GM18505 (cell line): ENCODE measurements at regions not wholly inside any gene's neighbourhood (a gene's known extent, or its start where the extent isn't known, plus 50 kb on each side); places are given as distances from the start of the nearest gene placed in this dataset.

Experiments
- ATAC-seq: cut with Tn5 transposase; IDR thresholded peaks from one replicate; pipeline ENCODE4 v1.9.1; 2021; ENCODE audit not compliant: unreplicated experiment
- POLR2A ChIP-seq: IDR thresholded peaks from 4 replicates; pipeline ENCODE4 v1.6.1; 2011; ENCODE audit warnings: borderline replicate concordance; ENCODE audit not compliant: insufficient read depth, insufficient read length; ENCODE audit errors: extremely low read depth

DNA sequence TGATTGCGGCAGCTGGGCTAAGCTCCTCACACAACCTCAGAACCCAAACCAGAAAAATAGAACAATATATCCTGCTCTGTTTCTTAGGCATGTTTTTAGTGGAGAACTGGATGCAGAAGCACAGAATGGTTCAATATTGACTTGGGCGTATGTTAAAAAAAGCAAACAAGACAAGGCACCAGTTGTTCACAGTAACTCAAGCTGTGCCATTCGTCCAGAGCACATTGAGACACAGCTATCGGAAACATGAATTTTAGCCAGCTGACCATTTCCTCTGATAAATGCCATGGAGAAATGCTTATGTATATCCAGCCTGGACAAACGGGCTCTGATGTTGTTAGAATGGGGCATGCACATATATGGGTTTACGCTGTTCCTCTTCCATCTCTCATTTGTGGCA is 129.2 kb upstream of the PDZRN3 start:
- ATAC-seq: no peak
- TF ChIP-seq POLR2A: no peak

GRCh38 chr3:73752338-73752737 is 127.6 kb upstream of the PDZRN3 start:
- TF ChIP-seq POLR2A: no peak
- no peak for ATAC-seq

DNA sequence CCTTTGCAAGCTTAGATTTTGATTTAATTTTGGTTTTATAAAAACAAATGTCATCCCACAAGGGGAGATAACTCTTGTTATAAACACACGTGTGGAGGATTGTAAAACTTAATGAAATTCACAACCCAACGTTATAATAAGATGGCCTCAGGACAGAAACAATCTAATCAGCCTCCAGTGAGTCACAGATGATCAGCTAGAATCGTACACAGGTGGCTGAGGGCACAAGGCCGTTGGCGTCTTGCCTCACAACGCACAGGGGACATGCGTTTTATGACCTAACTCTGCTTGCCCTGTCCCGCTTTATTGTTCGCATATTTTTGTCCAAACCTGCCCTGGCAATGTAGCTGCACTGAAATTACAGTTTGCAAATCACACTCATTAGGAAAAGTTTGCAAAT is 121.9 kb upstream of the PDZRN3 start:
- no peak for ATAC-seq
- TF ChIP-seq POLR2A: no peak

DNA sequence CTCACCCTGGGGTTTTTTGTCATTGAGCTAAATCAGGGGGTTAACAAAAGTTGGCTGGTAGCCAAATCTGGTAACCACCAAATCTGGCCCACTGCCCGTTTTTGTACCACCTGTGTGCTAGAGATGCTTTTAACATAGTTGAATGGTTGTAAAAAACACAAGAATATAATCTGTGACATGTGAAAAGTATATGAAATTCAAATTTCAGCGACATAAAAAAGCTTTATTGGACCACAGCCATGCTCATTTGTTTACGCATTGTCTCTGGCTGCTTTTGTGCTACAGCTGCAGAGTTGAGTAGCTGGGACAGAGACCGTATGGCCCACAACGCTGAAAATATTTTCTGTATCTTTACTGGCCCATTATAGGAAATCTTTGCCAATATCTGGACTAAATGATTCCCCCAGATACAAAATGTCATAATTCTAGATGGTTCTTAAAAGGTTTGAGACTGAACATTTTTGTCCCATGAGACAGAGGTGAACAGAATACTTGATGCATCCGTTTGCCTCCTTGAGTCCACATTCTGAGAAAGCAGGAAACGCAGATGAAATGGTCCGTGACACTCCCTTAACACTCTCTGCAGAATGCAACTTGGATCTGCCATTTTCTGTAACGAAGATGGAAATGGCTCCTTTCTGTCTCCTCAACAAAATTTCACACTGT is 120.9 kb upstream of the PDZRN3 start:
- TF ChIP-seq POLR2A: no peak
- no peak for ATAC-seq

- no peak for ATAC-seq
- no peak for TF ChIP-seq POLR2A
Measured at GRCh38 chr3:73743551-73743950, 118.8 kb upstream of the PDZRN3 start.

DNA sequence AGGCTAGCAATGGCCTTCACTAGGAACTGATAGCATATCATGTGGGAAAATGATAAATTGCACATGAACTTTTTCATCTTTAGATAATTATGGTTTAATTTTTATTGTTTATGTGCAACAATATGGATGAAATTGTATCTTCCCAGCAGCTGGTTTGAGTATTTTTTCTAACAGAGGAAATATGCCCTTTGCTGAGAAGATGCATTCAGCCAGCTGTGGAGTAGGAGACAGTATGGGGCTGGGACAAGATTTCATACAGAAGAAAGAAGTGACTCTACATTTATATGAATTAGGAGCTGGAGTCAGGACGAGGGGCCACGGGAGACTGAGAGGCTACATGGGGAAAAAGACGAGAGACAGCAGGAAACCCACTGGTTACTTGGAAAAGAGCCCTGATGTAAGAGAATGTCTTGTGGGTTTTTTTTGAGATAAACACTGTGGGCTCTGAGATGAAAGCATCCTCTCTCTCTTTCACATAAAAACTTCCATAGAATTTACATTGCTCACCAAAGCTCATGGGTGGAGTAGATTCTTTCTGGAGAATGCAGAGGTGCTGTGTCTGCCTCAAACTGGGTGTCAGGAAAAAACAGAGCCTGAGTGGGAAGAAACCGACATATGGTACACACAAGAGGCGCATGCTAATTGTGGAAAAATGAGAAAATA is 115.2 kb upstream of the PDZRN3 start:
- ATAC-seq: no peak
- no peak for TF ChIP-seq POLR2A

- TF ChIP-seq POLR2A: no peak
- ATAC-seq: no peak
Measured at GRCh38 chr3:73738711-73739110, 114.0 kb upstream of the PDZRN3 start.

- no peak for ATAC-seq
- no peak for TF ChIP-seq POLR2A
Measured at GRCh38 chr3:73734211-73735089, 109.7 kb upstream of the PDZRN3 start.

DNA sequence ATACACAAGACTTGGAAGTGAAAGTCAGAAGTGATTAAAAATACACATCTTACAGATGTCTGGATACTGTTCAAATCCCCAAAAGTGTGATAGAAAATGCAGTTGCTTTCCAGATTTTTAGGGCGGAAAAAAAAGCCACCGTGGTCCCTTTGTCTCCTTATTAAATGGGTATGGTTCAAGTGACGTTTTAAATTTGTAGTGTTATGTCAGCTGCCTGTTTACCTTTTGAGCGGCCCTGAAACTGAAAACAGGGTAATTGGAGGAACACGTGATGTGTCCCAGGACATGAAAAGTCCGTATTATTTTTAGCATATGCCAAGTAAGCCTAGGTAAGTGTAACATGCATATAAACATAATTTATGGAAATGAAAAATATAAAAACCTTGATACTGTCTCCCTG is 109.0 kb upstream of the PDZRN3 start:
- TF ChIP-seq POLR2A: no peak
- no peak for ATAC-seq

- TF ChIP-seq POLR2A: no peak
- ATAC-seq: no peak
Measured at GRCh38 chr3:73729969-73730440, 105.3 kb upstream of the PDZRN3 start.

- no peak for ATAC-seq
Measured at GRCh38 chr3:73727854-73728253, 103.1 kb upstream of the PDZRN3 start.

GRCh38 chr3:73727117-73727821 is 102.5 kb upstream of the PDZRN3 start:
- TF ChIP-seq POLR2A: no peak
- ATAC-seq: no peak

More at GRCh38 chr3:73727854-73728253, 103.1 kb upstream of the PDZRN3 start:
- no peak for TF ChIP-seq POLR2A

DNA sequence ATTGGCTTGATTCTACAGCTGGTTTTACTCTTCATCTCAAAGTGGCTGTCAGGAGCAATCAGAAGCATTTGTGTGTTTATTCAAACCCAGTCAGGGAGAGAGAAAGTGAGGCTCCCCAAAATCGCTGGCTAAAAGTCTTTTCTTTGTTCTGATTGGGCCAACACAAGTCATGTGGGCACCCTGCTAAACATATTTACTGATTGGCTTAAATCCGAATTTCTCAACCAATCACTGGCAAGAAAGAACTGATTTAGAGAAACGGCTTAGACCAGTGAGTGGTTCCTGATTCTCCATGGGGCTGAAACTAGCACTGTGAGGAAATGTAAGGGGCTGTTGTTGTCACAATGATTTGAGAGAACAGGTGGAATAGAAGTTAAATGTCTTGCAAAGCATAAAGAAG is 98.9 kb upstream of the PDZRN3 start:
- ATAC-seq: no peak
- no peak for TF ChIP-seq POLR2A
